Fibroblast of pulmonary artery (primary cell): ENCODE measurements at regions not wholly inside any gene's neighbourhood (a gene's known extent, or its start where the extent isn't known, plus 50 kb on each side); places are given as distances from the start of the nearest gene placed in this dataset.

Experiments used
- DNase-seq: peaks from one replicate; pipeline ENCODE4 v3.0.0-alpha.2; 2010; ENCODE audit warnings: low read depth
- H3K4me3 ChIP-seq: replicated peaks from 2 replicates; pipeline ENCODE4 v1.5.1; 2011; ENCODE audit warnings: low read depth, mild to moderate bottlenecking, control low read depth, low read length, moderate library complexity
- CTCF ChIP-seq: IDR thresholded peaks from 2 replicates; pipeline ENCODE4 v1.5.1; 2011; ENCODE audit warnings: mild to moderate bottlenecking, control low read depth, low read length, inconsistent platforms; ENCODE audit errors: missing control alignments

GRCh38 chr16:74200921-74201320 lies 95.7 kb upstream of the PSMD7 start:
- no peak for TF ChIP-seq CTCF
- DNase-seq: no peak
- no peak overlapping the region for H3K4me3 ChIP-seq

GRCh38 chr16:74199842-74200124 lies 96.8 kb upstream of the PSMD7 start:
- DNase-seq: no peak
- H3K4me3 ChIP-seq: no peak overlapping the region
- no peak for TF ChIP-seq CTCF

- no peak for DNase-seq
- no peak overlapping the region for H3K4me3 ChIP-seq
- no peak for TF ChIP-seq CTCF
Measured at GRCh38 chr16:74199066-74199841, 97.4 kb upstream of the PSMD7 start.

GRCh38 chr16:74192281-74192797 lies 104.3 kb upstream of the PSMD7 start:
- TF ChIP-seq CTCF: no peak
- DNase-seq: no peak
- H3K4me3 ChIP-seq: no peak overlapping the region

- DNase-seq: no peak
- no peak overlapping the region for H3K4me3 ChIP-seq
- TF ChIP-seq CTCF: no peak
Measured at GRCh38 chr16:74190292-74190691, 106.3 kb upstream of the PSMD7 start.

- TF ChIP-seq CTCF: no peak
- no peak overlapping the region for H3K4me3 ChIP-seq
- DNase-seq: no peak
Measured at GRCh38 chr16:74188856-74189255, 107.8 kb upstream of the PSMD7 start.

- TF ChIP-seq CTCF: no peak
Measured at GRCh38 chr16:74186561-74186971, 110.0 kb upstream of the PSMD7 start.

More at GRCh38 chr16:74186561-74186971, 110.0 kb upstream of the PSMD7 start:
- no peak for DNase-seq
- no peak overlapping the region for H3K4me3 ChIP-seq
